Neuronal stem cell (in vitro differentiated cells): ENCODE measurements at regions not wholly inside any gene's neighbourhood (a gene's known extent, or its start where the extent isn't known, plus 50 kb on each side); places are given as distances from the start of the nearest gene placed in this dataset.

Source experiments
- DNase-seq: peaks from one replicate; pipeline ENCODE4 v3.0.0-alpha.2; 2013; ENCODE audit warnings: low spot score
- H2AFZ ChIP-seq: one replicate; pipeline ENCODE4 v1.6.1; 2013; ENCODE audit warnings: mild to moderate bottlenecking, low read length, inconsistent platforms
- H2AK5ac ChIP-seq: 2 replicates; pipeline ENCODE4 v1.6.1; 2013; ENCODE audit warnings: low read depth, mild to moderate bottlenecking, inconsistent platforms, low read length, moderate library complexity, mixed read lengths
- H2BK120ac ChIP-seq: 2 replicates; pipeline ENCODE4 v1.6.1; 2013; ENCODE audit warnings: low read depth, mild to moderate bottlenecking, inconsistent platforms, low read length, moderate library complexity, mixed read lengths
- H2BK12ac ChIP-seq: one replicate; pipeline ENCODE4 v1.6.1; 2013; ENCODE audit warnings: low read length, inconsistent platforms
- H2BK15ac ChIP-seq: 2 replicates; pipeline ENCODE4 v1.6.1; 2013; ENCODE audit warnings: mild to moderate bottlenecking, low read length, inconsistent platforms, mixed read lengths
- H2BK5ac ChIP-seq: one replicate; pipeline ENCODE4 v1.6.1; 2013; ENCODE audit warnings: inconsistent platforms, mild to moderate bottlenecking, low read length, moderate library complexity
- H3K14ac ChIP-seq: one replicate; pipeline ENCODE4 v1.6.1; 2013; ENCODE audit warnings: low read length, inconsistent platforms
- H3K18ac ChIP-seq: 2 replicates; pipeline ENCODE4 v1.6.1; 2013; ENCODE audit warnings: low read length, inconsistent platforms
- H3K23ac ChIP-seq: 2 replicates; pipeline ENCODE4 v1.6.1; 2013; ENCODE audit warnings: low read depth, mild to moderate bottlenecking, mixed read lengths, low read length, inconsistent platforms; ENCODE audit not compliant: poor library complexity
- H3K27ac ChIP-seq: replicated peaks from 3 replicates; pipeline ENCODE4 v1.5.1; 2013; ENCODE audit warnings: low read length, inconsistent platforms
- H3K27me3 ChIP-seq, 3 experiments: 2 replicates each; pipeline ENCODE4 v1.6.1; 2013; ENCODE audit warnings: low read length in 3 of 3, mild to moderate bottlenecking in 2 of 3, inconsistent platforms in 1 of 3, low read depth in 1 of 3, mixed read lengths in 1 of 3, moderate library complexity in 1 of 3; ENCODE audit not compliant: control insufficient read depth in 3 of 3, insufficient read depth in 3 of 3
- H3K36me3 ChIP-seq, 2 donors: replicated peaks in 1 of 2; 2 replicates each; pipeline ENCODE4 v1.6.1; 2013; ENCODE audit warnings: low read length in 2 of 2; ENCODE audit not compliant: control insufficient read depth in 2 of 2, insufficient read depth in 2 of 2
- H3K4ac ChIP-seq: 2 replicates; pipeline ENCODE4 v1.6.1; 2013; ENCODE audit warnings: inconsistent platforms, mild to moderate bottlenecking, low read length, moderate library complexity
- H3K4me1 ChIP-seq, 2 donors: 1 replicate in 1 of 2; 2 replicates in 1 of 2; pipeline ENCODE4 v1.6.1; 2013; ENCODE audit warnings: low read length in 2 of 2, low read depth in 1 of 2; ENCODE audit not compliant: control insufficient read depth in 2 of 2, insufficient read depth in 1 of 2
- H3K4me2 ChIP-seq: one replicate; pipeline ENCODE4 v1.6.1; 2013; ENCODE audit warnings: mild to moderate bottlenecking, low read length, inconsistent platforms; ENCODE audit not compliant: insufficient read depth, poor library complexity, severe bottlenecking
- H3K4me3 ChIP-seq, 2 donors: 2 replicates each; pipeline ENCODE4 v1.5.1; 2013; ENCODE audit warnings: low read length in 2 of 2, mild to moderate bottlenecking in 2 of 2, inconsistent platforms in 1 of 2, moderate library complexity in 1 of 2
- H3K79me1 ChIP-seq: one replicate; pipeline ENCODE4 v1.6.1; 2013; ENCODE audit warnings: low read depth, mild to moderate bottlenecking, inconsistent platforms, low read length, moderate library complexity
- H3K9ac ChIP-seq: one replicate; pipeline ENCODE4 v1.6.1; 2013; ENCODE audit warnings: mild to moderate bottlenecking, low read depth, low read length, inconsistent platforms; ENCODE audit not compliant: poor library complexity
- H3K9me3 ChIP-seq, 2 donors: replicated peaks in 1 of 2; 2 replicates each; pipeline versions ENCODE3 to v1.6.1; 2013; ENCODE audit warnings: low read length in 2 of 2, mild to moderate bottlenecking in 2 of 2, inconsistent platforms in 1 of 2, low read depth in 1 of 2, mixed read lengths in 1 of 2, moderate library complexity in 1 of 2; ENCODE audit not compliant: control insufficient read depth in 2 of 2, insufficient read depth in 1 of 2
- H4K8ac ChIP-seq: one replicate; pipeline ENCODE4 v1.6.1; 2013; ENCODE audit warnings: low read depth, mild to moderate bottlenecking, inconsistent platforms, low read length, moderate library complexity
- H4K91ac ChIP-seq: one replicate; pipeline ENCODE4 v1.6.1; 2013; ENCODE audit warnings: low read length, low read depth, mild to moderate bottlenecking, inconsistent platforms; ENCODE audit not compliant: poor library complexity
- WGBS, 2 donors: extraction: QIAGEN DNeasy Blood & Tissue Kit; methylation state at CpG; one replicate each; pipeline ENCODE4 v1.1.7; 2013; ENCODE audit warnings: missing lambda C conversion rate in 2 of 2, mixed read lengths in 1 of 2; ENCODE audit not compliant: insufficient read length in 2 of 2, insufficient replicate concordance in 1 of 2; ENCODE audit errors: extremely low coverage in 2 of 2; 5-methylcytosine and 5-hydroxymethylcytosine counted together

GRCh38 chr9:118336943-118337330 lies 632.7 kb downstream of the TLR4 start:
- H3K4me3 ChIP-seq = no peak overlapping the region
- DNase-seq = no peak
- no CpG with 5 or more reads among the region's 2 CpGs for WGBS, 2 donors

GRCh38 chr9:118360036-118360435 lies 655.8 kb downstream of the TLR4 start:
- no CpG with 5 or more reads among the region's 4 CpGs for WGBS, 2 donors
- H3K27me3 ChIP-seq = no peaks in the 10 kb centered on the region
- H3K27ac ChIP-seq = no peak overlapping the region
- H3K4me2 ChIP-seq = no peak overlapping the region
- no peak overlapping the region for H3K4me3 ChIP-seq
- no peak overlapping the region for H3K14ac ChIP-seq
- H2AFZ ChIP-seq = no peak overlapping the region
- no peak overlapping the region for H4K91ac ChIP-seq
- H2BK5ac ChIP-seq = no peak overlapping the region
- H3K4me1 ChIP-seq = peaks cover 0 to 3% of the 10 kb centered on the region in 2 donors
- H2AK5ac ChIP-seq = no peak overlapping the region
- no peak overlapping the region for H3K23ac ChIP-seq
- H3K9me3 ChIP-seq = peaks cover 0 to 2% of the 10 kb centered on the region in 2 donors
- no peak overlapping the region for H3K18ac ChIP-seq
- H3K79me1 ChIP-seq = no peaks in the 10 kb centered on the region
- H3K4ac ChIP-seq = no peak overlapping the region
- H2BK120ac ChIP-seq = no peak overlapping the region
- no peak overlapping the region for H2BK15ac ChIP-seq
- no peak overlapping the region for H2BK12ac ChIP-seq
- no peak for DNase-seq
- H3K36me3 ChIP-seq = no peaks in the 10 kb centered on the region
- no peak overlapping the region for H3K9ac ChIP-seq
- no peak overlapping the region for H4K8ac ChIP-seq

More at GRCh38 chr9:118336943-118337330, 632.7 kb downstream of the TLR4 start:
- Histone ChIP-seq H4K8ac (no peak overlapping the region), H2BK120ac (no peak overlapping the region), H2AK5ac (no peak overlapping the region), H3K4ac (no peak overlapping the region), H3K4me1 (peaks cover 0 to 1% of the 10 kb centered on the region in 2 donors), H3K23ac (no peak overlapping the region), H3K27ac (no peak overlapping the region), H3K18ac (no peak overlapping the region), H3K27me3 (no peaks in the 10 kb centered on the region), H2AFZ (no peak overlapping the region), H3K36me3 (no peaks in the 10 kb centered on the region), H3K9ac (no peak overlapping the region), H2BK15ac (no peak overlapping the region), H3K9me3 (no peaks in the 10 kb centered on the region), H2BK12ac (no peak overlapping the region), H3K14ac (no peak overlapping the region), H3K79me1 (no peaks in the 10 kb centered on the region), H3K4me2 (no peak overlapping the region), H4K91ac (no peak overlapping the region), H2BK5ac (no peak overlapping the region)

- Histone ChIP-seq H2BK12ac (no peak overlapping the region), H3K27me3 (no peaks in the 10 kb centered on the region), H3K9ac (no peak overlapping the region), H3K36me3 (no peaks in the 10 kb centered on the region), H3K4me3 (no peak overlapping the region), H3K4me1 (peaks cover 0 to 3% of the 10 kb centered on the region in 2 donors), H3K9me3 (peaks cover 0 to 2% of the 10 kb centered on the region in 2 donors), H2BK15ac (no peak overlapping the region), H3K79me1 (no peaks in the 10 kb centered on the region), H2AFZ (no peak overlapping the region), H2BK5ac (no peak overlapping the region), H3K14ac (no peak overlapping the region), H4K8ac (no peak overlapping the region), H3K18ac (no peak overlapping the region), H2BK120ac (no peak overlapping the region), H3K27ac (no peak overlapping the region), H3K23ac (no peak overlapping the region), H2AK5ac (no peak overlapping the region), H3K4me2 (no peak overlapping the region), H3K4ac (no peak overlapping the region), H4K91ac (no peak overlapping the region)
- no CpG with 5 or more reads among the region's 1 CpG for WGBS, 2 donors
- no peak for DNase-seq
Measured at GRCh38 chr9:118362123-118362522, 657.9 kb downstream of the TLR4 start.

- no CpG with 5 or more reads among the region's 3 CpGs for WGBS, 2 donors
- H3K9ac ChIP-seq = no peak overlapping the region
- H3K4me3 ChIP-seq = no peak overlapping the region
- H2BK5ac ChIP-seq = no peak overlapping the region
- peaks cover 0 to 3% of the 10 kb centered on the region in 2 donors for H3K4me1 ChIP-seq
- no peak for DNase-seq
- H3K14ac ChIP-seq = no peak overlapping the region
- no peak overlapping the region for H2AK5ac ChIP-seq
- H3K27ac ChIP-seq = no peak overlapping the region
- no peaks in the 10 kb centered on the region for H3K79me1 ChIP-seq
- peaks cover 0 to 2% of the 10 kb centered on the region in 2 donors for H3K9me3 ChIP-seq
- H3K36me3 ChIP-seq = no peaks in the 10 kb centered on the region
- H4K91ac ChIP-seq = no peak overlapping the region
- H3K23ac ChIP-seq = no peak overlapping the region
- H2AFZ ChIP-seq = no peak overlapping the region
- H4K8ac ChIP-seq = no peak overlapping the region
- no peak overlapping the region for H2BK120ac ChIP-seq
- no peak overlapping the region for H2BK15ac ChIP-seq
- no peak overlapping the region for H3K4ac ChIP-seq
- H3K18ac ChIP-seq = no peak overlapping the region
- no peak overlapping the region for H2BK12ac ChIP-seq
- no peak overlapping the region for H3K4me2 ChIP-seq
- H3K27me3 ChIP-seq = no peaks in the 10 kb centered on the region
Measured at GRCh38 chr9:118362596-118362995, 658.4 kb downstream of the TLR4 start.
